DOHH2 (cell line): ENCODE measurements at regions not wholly inside any gene's neighbourhood (a gene's known extent, or its start where the extent isn't known, plus 50 kb on each side); places are given as distances from the start of the nearest gene placed in this dataset.

Experiments
- H3F3A ChIP-seq: fragments of 200-600 bp; sonication (generic), shearing (Covaris generic); 2 replicates; pipeline ENCODE4 v1.6.0; 2016; ENCODE audit warnings: antibody characterized with exemption, mild to moderate bottlenecking; ENCODE audit not compliant: control insufficient read depth, insufficient read depth
- H3K27ac ChIP-seq: fragments of 200-600 bp; sonication (generic); 2 replicates; pipeline ENCODE4 v1.5.1; 2014; ENCODE audit warnings: low read depth, mild to moderate bottlenecking, low read length, moderate library complexity
- H3K27me3 ChIP-seq: fragments of 200-600 bp; sonication (generic); 2 replicates; pipeline ENCODE4 v1.6.1; 2014; ENCODE audit warnings: mild to moderate bottlenecking, low read length, mixed read lengths; ENCODE audit not compliant: control insufficient read depth
- H3K36me3 ChIP-seq: fragments of 200-600 bp; sonication (generic); 2 replicates; pipeline ENCODE4 v1.6.1; 2014; ENCODE audit warnings: mild to moderate bottlenecking, low read length, moderate library complexity, mixed read lengths; ENCODE audit not compliant: control insufficient read depth
- H3K4me1 ChIP-seq: fragments of 200-600 bp; sonication (generic); 2 replicates; pipeline ENCODE4 v1.6.1; 2014; ENCODE audit warnings: mild to moderate bottlenecking, low read length, mixed read lengths; ENCODE audit not compliant: control insufficient read depth
- H3K4me2 ChIP-seq: fragments of 200-600 bp; sonication (generic); 2 replicates; pipeline ENCODE4 v1.6.0; 2014; ENCODE audit warnings: mild to moderate bottlenecking, low read length, moderate library complexity
- H3K4me3 ChIP-seq: fragments of 200-600 bp; sonication (generic); 2 replicates; pipeline ENCODE4 v1.5.1; 2014; ENCODE audit warnings: mild to moderate bottlenecking, low read length, mixed read lengths
- H3K79me2 ChIP-seq: fragments of 200-600 bp; sonication (generic); 2 replicates; pipeline ENCODE4 v1.6.1; 2014; ENCODE audit warnings: mild to moderate bottlenecking, low read length, mixed read lengths; ENCODE audit not compliant: control insufficient read depth
- H3K9me2 ChIP-seq: fragments of 200-600 bp; sonication (generic); replicated peaks from 2 replicates; pipeline ENCODE4 v1.6.1; 2014; ENCODE audit warnings: mild to moderate bottlenecking, low read length, mixed read lengths; ENCODE audit not compliant: control insufficient read depth
- H3K9me3 ChIP-seq: fragments of 200-600 bp; sonication (generic); 2 replicates; pipeline ENCODE4 v1.6.1; 2014; ENCODE audit warnings: antibody characterized with exemption, low read length, mixed read lengths; ENCODE audit not compliant: control insufficient read depth, insufficient read depth
- H4K20me1 ChIP-seq: fragments of 200-600 bp; sonication (generic); 2 replicates; pipeline ENCODE4 v1.6.0; 2014; ENCODE audit warnings: low read depth, mild to moderate bottlenecking, antibody characterized with exemption, low read length, moderate library complexity; ENCODE audit not compliant: control insufficient read depth, insufficient read depth
- EZH2phosphoT487 ChIP-seq: fragments of 200-600 bp; sonication (generic); IDR thresholded peaks from 2 replicates; pipeline ENCODE4 v1.6.1; 2017; ENCODE audit warnings: borderline replicate concordance, mild to moderate bottlenecking, antibody characterized with exemption, low read length, moderate library complexity, mixed read lengths
- TF ChIP-seq, protein P1 (sequence below): fragments of 200-600 bp; sonication (generic); IDR thresholded peaks from one replicate; pipeline ENCODE4 v1.5.1; 2014; ENCODE audit warnings: antibody characterized with exemption, mild to moderate bottlenecking, low read depth, low read length; ENCODE audit not compliant: poor library complexity, severe bottlenecking

DNA sequence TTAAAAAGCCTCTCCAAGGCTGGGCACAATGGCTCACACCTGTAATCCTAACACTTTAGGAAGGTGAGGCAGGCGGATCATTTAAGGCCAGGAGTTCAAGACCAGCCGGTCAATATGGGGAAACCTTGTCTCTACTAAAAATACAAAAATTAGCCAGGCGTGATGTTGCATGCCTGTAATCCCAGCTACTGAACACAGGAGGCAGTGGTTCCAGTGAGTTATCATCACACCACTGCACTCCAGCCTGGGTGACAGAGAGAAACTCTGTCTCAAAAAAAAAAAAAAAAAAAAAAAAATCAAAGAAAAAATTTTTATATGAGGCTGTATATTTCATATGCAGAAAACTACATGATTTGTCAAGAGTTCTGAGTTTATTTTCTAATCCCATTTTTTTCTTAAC lies 1107.1 kb upstream of the TMPRSS15 start:
- Histone ChIP-seq H3K4me3 (no peak overlapping the region), H3K4me1 (no peaks in the 10 kb centered on the region), H4K20me1 (no peaks in the 10 kb centered on the region), H3F3A (no peaks in the 10 kb centered on the region), H3K9me3 (peaks cover 20% of the 10 kb centered on the region), H3K79me2 (no peaks in the 10 kb centered on the region), H3K36me3 (no peaks in the 10 kb centered on the region), H3K27ac (no peak overlapping the region), H3K4me2 (no peak overlapping the region), H3K27me3 (no peaks in the 10 kb centered on the region), H3K9me2 (no peaks in the 10 kb centered on the region)
- no peak for TF ChIP-seq EZH2phosphoT487
- TF ChIP-seq, protein P1, sequence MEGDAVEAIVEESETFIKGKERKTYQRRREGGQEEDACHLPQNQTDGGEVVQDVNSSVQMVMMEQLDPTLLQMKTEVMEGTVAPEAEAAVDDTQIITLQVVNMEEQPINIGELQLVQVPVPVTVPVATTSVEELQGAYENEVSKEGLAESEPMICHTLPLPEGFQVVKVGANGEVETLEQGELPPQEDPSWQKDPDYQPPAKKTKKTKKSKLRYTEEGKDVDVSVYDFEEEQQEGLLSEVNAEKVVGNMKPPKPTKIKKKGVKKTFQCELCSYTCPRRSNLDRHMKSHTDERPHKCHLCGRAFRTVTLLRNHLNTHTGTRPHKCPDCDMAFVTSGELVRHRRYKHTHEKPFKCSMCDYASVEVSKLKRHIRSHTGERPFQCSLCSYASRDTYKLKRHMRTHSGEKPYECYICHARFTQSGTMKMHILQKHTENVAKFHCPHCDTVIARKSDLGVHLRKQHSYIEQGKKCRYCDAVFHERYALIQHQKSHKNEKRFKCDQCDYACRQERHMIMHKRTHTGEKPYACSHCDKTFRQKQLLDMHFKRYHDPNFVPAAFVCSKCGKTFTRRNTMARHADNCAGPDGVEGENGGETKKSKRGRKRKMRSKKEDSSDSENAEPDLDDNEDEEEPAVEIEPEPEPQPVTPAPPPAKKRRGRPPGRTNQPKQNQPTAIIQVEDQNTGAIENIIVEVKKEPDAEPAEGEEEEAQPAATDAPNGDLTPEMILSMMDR: no peak

DNA sequence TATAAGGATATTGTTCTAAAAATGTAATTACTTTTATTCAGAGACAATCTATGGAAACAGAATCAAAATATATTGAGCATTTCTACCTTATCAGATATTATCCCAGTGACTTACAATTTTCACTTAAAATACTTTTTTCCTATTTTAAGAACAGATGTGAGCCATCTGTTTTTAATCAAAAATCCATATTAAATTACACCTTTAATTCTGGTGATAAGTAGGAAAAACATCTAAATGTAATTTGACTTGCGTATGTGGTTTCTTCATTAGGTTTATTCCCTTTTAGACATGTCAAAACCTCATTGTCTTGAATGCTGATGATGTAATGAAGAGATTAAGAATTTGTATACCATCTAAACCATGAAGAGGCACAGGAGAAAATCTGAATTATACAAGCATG lies 1118.8 kb upstream of the TMPRSS15 start:
- Histone ChIP-seq H3K4me1 (no peaks in the 10 kb centered on the region), H3K4me2 (no peak overlapping the region), H3K79me2 (no peaks in the 10 kb centered on the region), H3K27me3 (no peaks in the 10 kb centered on the region), H3K36me3 (no peaks in the 10 kb centered on the region), H3K4me3 (no peak overlapping the region), H3K27ac (no peak overlapping the region), H3K9me2 (no peaks in the 10 kb centered on the region), H4K20me1 (no peaks in the 10 kb centered on the region), H3K9me3 (no peaks in the 10 kb centered on the region), H3F3A (no peaks in the 10 kb centered on the region)
- TF ChIP-seq, protein P1: no peak
- no peak for TF ChIP-seq EZH2phosphoT487

DNA sequence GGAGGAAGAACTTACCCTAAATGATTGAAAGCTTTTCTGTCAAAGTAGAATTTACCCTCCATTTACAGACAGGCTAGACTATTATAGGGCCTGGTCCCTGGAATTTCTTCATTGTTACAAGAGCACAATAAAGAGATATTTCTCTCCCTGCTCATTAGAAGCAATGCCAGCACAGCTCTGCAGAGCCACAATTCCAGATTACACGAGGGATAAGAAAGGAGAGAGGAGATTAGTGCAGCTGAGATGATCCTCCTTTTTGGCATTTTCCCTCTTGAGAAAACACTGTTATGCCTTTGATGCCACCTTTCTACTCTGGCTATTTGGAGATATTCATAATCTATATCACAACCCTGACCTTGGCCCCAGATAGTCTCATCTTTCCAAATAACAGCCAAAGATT lies 1119.5 kb upstream of the TMPRSS15 start:
- H3K9me2 ChIP-seq: no peaks in the 10 kb centered on the region
- H3K36me3 ChIP-seq: no peaks in the 10 kb centered on the region
- no peak overlapping the region for H3K4me3 ChIP-seq
- H3K27me3 ChIP-seq: no peaks in the 10 kb centered on the region
- H3K4me2 ChIP-seq: no peak overlapping the region
- no peaks in the 10 kb centered on the region for H3F3A ChIP-seq
- no peak overlapping the region for H3K27ac ChIP-seq
- TF ChIP-seq EZH2phosphoT487: no peak
- H4K20me1 ChIP-seq: no peaks in the 10 kb centered on the region
- no peaks in the 10 kb centered on the region for H3K79me2 ChIP-seq
- no peaks in the 10 kb centered on the region for H3K4me1 ChIP-seq
- no peaks in the 10 kb centered on the region for H3K9me3 ChIP-seq

DNA sequence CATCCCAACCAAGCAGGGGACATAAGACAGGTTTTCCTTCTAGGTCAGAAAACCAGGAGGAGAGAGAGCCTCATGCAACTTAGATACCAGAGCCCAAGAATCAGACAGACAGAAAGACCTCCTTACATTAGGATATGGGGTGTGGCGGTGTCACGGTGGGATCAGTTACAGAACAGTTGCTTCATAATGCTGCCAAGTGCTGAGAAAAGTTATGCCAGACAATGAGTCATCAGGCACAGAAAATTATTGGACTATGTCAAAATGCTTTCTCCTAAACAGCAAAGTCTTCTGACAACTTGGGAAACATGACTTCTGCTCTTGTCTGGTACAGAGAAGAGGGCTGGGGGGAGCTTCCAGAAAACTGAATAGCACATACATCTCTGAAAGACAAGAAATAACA lies 1120.2 kb upstream of the TMPRSS15 start:
- H3K4me2 ChIP-seq: no peak overlapping the region
- H3K9me2 ChIP-seq: no peaks in the 10 kb centered on the region
- H3K27me3 ChIP-seq: no peaks in the 10 kb centered on the region
- H3K4me3 ChIP-seq: no peak overlapping the region
- TF ChIP-seq, protein P1: no peak
- no peak for TF ChIP-seq EZH2phosphoT487
- no peaks in the 10 kb centered on the region for H4K20me1 ChIP-seq
- H3K9me3 ChIP-seq: no peaks in the 10 kb centered on the region
- H3F3A ChIP-seq: no peaks in the 10 kb centered on the region
- no peak overlapping the region for H3K27ac ChIP-seq
- no peaks in the 10 kb centered on the region for H3K4me1 ChIP-seq
- no peaks in the 10 kb centered on the region for H3K36me3 ChIP-seq
- H3K79me2 ChIP-seq: no peaks in the 10 kb centered on the region
